SK-N-SH treated with all-trans-retinoic acid at 6 μM for 48 hours (cell line): ENCODE measurements at regions not wholly inside any gene's neighbourhood (a gene's known extent, or its start where the extent isn't known, plus 50 kb on each side); places are given as distances from the start of the nearest gene placed in this dataset.
A peak's percentile ranks its signal among the peaks of the same experiment; 100 is the strongest.

Experiments used
- CSDC2 ChIP-seq: fragments of 250-450 bp; sonication (Bioruptor Pico); IDR thresholded peaks from 2 replicates; pipeline ENCODE4 v1.5.0; 2020; ENCODE audit warnings: mild to moderate bottlenecking, moderate library complexity
- SNAI2 ChIP-seq: fragments of 250-450 bp; sonication (Bioruptor Pico); IDR thresholded peaks from 2 replicates; pipeline ENCODE4 v1.5.0; 2020; ENCODE audit warnings: mild to moderate bottlenecking, moderate library complexity
- TCF4 ChIP-seq: fragments of 250-450 bp; sonication (Bioruptor Pico); IDR thresholded peaks from 2 replicates; pipeline ENCODE4 v1.8.0; 2021; ENCODE audit warnings: mild to moderate bottlenecking, moderate library complexity, borderline replicate concordance
- TOX ChIP-seq: fragments of 250-450 bp; sonication (Bioruptor Pico); IDR thresholded peaks from 2 replicates; pipeline ENCODE4 v1.8.0; 2021; ENCODE audit warnings: mild to moderate bottlenecking, moderate library complexity, borderline replicate concordance
- ZFP3 ChIP-seq: fragments of 250-450 bp; sonication (Bioruptor Pico); IDR thresholded peaks from 2 replicates; pipeline ENCODE4 v1.5.0; 2020; ENCODE audit warnings: mild to moderate bottlenecking, moderate library complexity
- TF ChIP-seq, protein P1 (sequence below): fragments of 250-450 bp; sonication (Bioruptor Pico); IDR thresholded peaks from 2 replicates; pipeline ENCODE4 v1.8.0; 2021; ENCODE audit warnings: low read depth, mild to moderate bottlenecking, moderate library complexity, borderline replicate concordance
- TF ChIP-seq, protein P2 (sequence below): fragments of 250-450 bp; sonication (Bioruptor Pico); IDR thresholded peaks from 2 replicates; pipeline ENCODE4 v1.5.1; 2021; ENCODE audit warnings: mild to moderate bottlenecking, moderate library complexity
- TF ChIP-seq, protein P3 (sequence below): fragments of 250-450 bp; sonication (Bioruptor Pico); IDR thresholded peaks from 2 replicates; pipeline ENCODE4 v1.8.0; 2020; ENCODE audit warnings: mild to moderate bottlenecking, moderate library complexity, borderline replicate concordance
- TF ChIP-seq, protein P4 (sequence below): fragments of 250-450 bp; sonication (Bioruptor Pico); IDR thresholded peaks from 2 replicates; pipeline ENCODE4 v1.5.0; 2020; ENCODE audit warnings: mild to moderate bottlenecking, moderate library complexity
- TF ChIP-seq, protein P5 (sequence below): fragments of 250-450 bp; sonication (Bioruptor Pico); IDR thresholded peaks from 2 replicates; pipeline ENCODE4 v1.5.1; 2020; ENCODE audit warnings: low read depth, mild to moderate bottlenecking, moderate library complexity

DNA sequence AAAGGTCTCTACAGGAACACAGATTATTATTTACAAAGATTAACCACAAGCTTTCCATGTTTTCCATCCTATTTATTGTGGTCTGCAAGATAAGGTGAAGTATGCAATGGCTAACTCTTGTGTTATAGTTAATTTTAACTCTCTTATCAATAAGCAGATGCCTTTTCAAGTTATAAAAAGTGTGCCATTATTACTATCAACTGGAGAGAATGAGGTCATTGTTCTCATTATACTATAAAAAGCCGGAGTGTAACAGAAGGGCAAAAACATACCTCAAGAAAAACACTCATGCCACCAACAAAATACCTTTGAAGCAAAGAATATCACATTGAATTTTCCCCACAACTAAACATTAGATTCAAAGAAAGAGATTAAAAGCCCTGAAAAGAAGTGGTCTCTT, 52.0 kb upstream of the SORBS2 start:
- TF ChIP-seq, protein P1, sequence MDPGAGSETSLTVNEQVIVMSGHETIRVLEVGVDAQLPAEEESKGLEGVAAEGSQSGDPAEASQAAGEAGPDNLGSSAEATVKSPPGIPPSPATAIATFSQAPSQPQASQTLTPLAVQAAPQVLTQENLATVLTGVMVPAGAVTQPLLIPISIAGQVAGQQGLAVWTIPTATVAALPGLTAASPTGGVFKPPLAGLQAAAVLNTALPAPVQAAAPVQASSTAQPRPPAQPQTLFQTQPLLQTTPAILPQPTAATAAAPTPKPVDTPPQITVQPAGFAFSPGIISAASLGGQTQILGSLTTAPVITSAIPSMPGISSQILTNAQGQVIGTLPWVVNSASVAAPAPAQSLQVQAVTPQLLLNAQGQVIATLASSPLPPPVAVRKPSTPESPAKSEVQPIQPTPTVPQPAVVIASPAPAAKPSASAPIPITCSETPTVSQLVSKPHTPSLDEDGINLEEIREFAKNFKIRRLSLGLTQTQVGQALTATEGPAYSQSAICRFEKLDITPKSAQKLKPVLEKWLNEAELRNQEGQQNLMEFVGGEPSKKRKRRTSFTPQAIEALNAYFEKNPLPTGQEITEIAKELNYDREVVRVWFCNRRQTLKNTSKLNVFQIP: no peak
- TF ChIP-seq TCF4 (0 out of 2 replicates have a peak, but pooled peaks have one; percentile 14), SNAI2 (CRISPR knock-in tag) (no peak), CSDC2 (CRISPR knock-in tag) (no peak), TOX (no peak), ZFP3 (no peak)
- TF ChIP-seq, protein P2, sequence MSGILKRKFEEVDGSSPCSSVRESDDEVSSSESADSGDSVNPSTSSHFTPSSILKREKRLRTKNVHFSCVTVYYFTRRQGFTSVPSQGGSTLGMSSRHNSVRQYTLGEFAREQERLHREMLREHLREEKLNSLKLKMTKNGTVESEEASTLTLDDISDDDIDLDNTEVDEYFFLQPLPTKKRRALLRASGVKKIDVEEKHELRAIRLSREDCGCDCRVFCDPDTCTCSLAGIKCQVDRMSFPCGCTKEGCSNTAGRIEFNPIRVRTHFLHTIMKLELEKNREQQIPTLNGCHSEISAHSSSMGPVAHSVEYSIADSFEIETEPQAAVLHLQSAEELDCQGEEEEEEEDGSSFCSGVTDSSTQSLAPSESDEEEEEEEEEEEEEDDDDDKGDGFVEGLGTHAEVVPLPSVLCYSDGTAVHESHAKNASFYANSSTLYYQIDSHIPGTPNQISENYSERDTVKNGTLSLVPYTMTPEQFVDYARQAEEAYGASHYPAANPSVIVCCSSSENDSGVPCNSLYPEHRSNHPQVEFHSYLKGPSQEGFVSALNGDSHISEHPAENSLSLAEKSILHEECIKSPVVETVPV: no peak
- TF ChIP-seq, protein P3, sequence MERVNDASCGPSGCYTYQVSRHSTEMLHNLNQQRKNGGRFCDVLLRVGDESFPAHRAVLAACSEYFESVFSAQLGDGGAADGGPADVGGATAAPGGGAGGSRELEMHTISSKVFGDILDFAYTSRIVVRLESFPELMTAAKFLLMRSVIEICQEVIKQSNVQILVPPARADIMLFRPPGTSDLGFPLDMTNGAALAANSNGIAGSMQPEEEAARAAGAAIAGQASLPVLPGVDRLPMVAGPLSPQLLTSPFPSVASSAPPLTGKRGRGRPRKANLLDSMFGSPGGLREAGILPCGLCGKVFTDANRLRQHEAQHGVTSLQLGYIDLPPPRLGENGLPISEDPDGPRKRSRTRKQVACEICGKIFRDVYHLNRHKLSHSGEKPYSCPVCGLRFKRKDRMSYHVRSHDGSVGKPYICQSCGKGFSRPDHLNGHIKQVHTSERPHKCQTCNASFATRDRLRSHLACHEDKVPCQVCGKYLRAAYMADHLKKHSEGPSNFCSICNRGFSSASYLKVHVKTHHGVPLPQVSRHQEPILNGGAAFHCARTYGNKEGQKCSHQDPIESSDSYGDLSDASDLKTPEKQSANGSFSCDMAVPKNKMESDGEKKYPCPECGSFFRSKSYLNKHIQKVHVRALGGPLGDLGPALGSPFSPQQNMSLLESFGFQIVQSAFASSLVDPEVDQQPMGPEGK (CRISPR knock-in tag): no peak
- TF ChIP-seq, protein P4, sequence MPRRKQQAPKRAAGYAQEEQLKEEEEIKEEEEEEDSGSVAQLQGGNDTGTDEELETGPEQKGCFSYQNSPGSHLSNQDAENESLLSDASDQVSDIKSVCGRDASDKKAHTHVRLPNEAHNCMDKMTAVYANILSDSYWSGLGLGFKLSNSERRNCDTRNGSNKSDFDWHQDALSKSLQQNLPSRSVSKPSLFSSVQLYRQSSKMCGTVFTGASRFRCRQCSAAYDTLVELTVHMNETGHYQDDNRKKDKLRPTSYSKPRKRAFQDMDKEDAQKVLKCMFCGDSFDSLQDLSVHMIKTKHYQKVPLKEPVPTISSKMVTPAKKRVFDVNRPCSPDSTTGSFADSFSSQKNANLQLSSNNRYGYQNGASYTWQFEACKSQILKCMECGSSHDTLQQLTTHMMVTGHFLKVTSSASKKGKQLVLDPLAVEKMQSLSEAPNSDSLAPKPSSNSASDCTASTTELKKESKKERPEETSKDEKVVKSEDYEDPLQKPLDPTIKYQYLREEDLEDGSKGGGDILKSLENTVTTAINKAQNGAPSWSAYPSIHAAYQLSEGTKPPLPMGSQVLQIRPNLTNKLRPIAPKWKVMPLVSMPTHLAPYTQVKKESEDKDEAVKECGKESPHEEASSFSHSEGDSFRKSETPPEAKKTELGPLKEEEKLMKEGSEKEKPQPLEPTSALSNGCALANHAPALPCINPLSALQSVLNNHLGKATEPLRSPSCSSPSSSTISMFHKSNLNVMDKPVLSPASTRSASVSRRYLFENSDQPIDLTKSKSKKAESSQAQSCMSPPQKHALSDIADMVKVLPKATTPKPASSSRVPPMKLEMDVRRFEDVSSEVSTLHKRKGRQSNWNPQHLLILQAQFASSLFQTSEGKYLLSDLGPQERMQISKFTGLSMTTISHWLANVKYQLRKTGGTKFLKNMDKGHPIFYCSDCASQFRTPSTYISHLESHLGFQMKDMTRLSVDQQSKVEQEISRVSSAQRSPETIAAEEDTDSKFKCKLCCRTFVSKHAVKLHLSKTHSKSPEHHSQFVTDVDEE (CRISPR knock-in tag): no peak
- TF ChIP-seq, protein P5, sequence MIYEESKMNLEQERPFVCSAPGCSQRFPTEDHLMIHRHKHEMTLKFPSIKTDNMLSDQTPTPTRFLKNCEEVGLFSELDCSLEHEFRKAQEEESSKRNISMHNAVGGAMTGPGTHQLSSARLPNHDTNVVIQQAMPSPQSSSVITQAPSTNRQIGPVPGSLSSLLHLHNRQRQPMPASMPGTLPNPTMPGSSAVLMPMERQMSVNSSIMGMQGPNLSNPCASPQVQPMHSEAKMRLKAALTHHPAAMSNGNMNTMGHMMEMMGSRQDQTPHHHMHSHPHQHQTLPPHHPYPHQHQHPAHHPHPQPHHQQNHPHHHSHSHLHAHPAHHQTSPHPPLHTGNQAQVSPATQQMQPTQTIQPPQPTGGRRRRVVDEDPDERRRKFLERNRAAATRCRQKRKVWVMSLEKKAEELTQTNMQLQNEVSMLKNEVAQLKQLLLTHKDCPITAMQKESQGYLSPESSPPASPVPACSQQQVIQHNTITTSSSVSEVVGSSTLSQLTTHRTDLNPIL (CRISPR knock-in tag): no peak
